Endothelial cell of umbilical vein (primary cell): ENCODE measurements at regions not wholly inside any gene's neighbourhood (a gene's known extent, or its start where the extent isn't known, plus 50 kb on each side); places are given as distances from the start of the nearest gene placed in this dataset.

Experiments
- BruUV-seq: library from RNA; stranded (reverse); fragments of 400-500 nt; replicated peaks from 2 replicates; lab custom pipeline; 2021; lab: Mats Ljungman, UMichigan
- CTCF ChIA-PET: fragments of 300-600, 350-600 bp; sonication (Branson Sonifier 250); formaldehyde crosslinking; loops from one replicate; lab custom pipeline; 2021; ENCODE audit warnings: antibody characterized with exemption, inconsistent platforms; lab: Charles Lee
- POLR2A ChIA-PET: fragments of 300-600, 350-600 bp; sonication (Branson Sonifier 250); formaldehyde crosslinking; loops from one replicate; lab custom pipeline; 2021; ENCODE audit warnings: antibody characterized with exemption, inconsistent platforms; lab: Charles Lee
- DNase-seq: peaks from one replicate; pipeline ENCODE4 v3.0.0-alpha.2; 2011; ENCODE audit warnings: low read depth, low spot score
- FAIRE-seq: peaks from 2 replicates; lab custom pipeline; 2011; peaks lifted over from hg19 to GRCh38; lab: Jason Lieb, UNC
- H2AFZ ChIP-seq: 2 replicates; pipeline ENCODE4 v1.6.0; 2012; ENCODE audit warnings: low read depth, low read length, control low read depth, inconsistent platforms
- H3K27ac ChIP-seq: 2 replicates; pipeline ENCODE4 v1.5.1; 2011; ENCODE audit warnings: low read depth, mild to moderate bottlenecking, control low read depth, low read length, moderate library complexity; ENCODE audit not compliant: insufficient read depth
- H3K27me3 ChIP-seq, 2 experiments: 2 replicates each; pipeline versions ENCODE4 v1.6.0 to v1.6.1; 2011; ENCODE audit warnings: low read length in 2 of 2, mixed read lengths in 1 of 2; ENCODE audit not compliant: control insufficient read depth in 2 of 2, insufficient read depth in 2 of 2
- H3K36me3 ChIP-seq, 2 experiments: 2 replicates in 1 of 2; 3 replicates in 1 of 2; pipeline ENCODE4 v1.5.1; 2011; ENCODE audit warnings: low read length in 2 of 2, mild to moderate bottlenecking in 1 of 2, moderate library complexity in 1 of 2; ENCODE audit not compliant: control insufficient read depth in 2 of 2, insufficient read depth in 2 of 2; ENCODE audit errors: extremely low read depth in 1 of 2
- H3K4me1 ChIP-seq: 3 replicates; pipeline ENCODE4 v1.5.1; 2011; ENCODE audit warnings: mild to moderate bottlenecking, low read length; ENCODE audit not compliant: control insufficient read depth, insufficient read depth; ENCODE audit errors: extremely low read depth
- H3K4me2 ChIP-seq: 2 replicates; pipeline ENCODE4 v1.6.1; 2011; ENCODE audit warnings: low read length, control low read depth, mixed read lengths; ENCODE audit not compliant: insufficient read depth
- H3K4me3 ChIP-seq, 3 experiments: fragments of 200-600 bp in 1 of 3; sonication (generic), shearing (Covaris generic) in 1 of 3; replicated peaks in 1 of 3; 2 replicates each; pipeline ENCODE4 v1.5.1; 2011 to 2016; ENCODE audit warnings: control low read depth in 3 of 3, low read length in 3 of 3, mild to moderate bottlenecking in 2 of 3, inconsistent platforms in 1 of 3, low read depth in 1 of 3, moderate library complexity in 1 of 3; ENCODE audit not compliant: insufficient read depth in 1 of 3
- H3K79me2 ChIP-seq: 2 replicates; pipeline ENCODE4 v1.6.0; 2012; ENCODE audit warnings: low read length, inconsistent platforms; ENCODE audit not compliant: control insufficient read depth, insufficient read depth
- H3K9ac ChIP-seq: replicated peaks from 2 replicates; pipeline ENCODE3; 2011; ENCODE audit warnings: low read length, control low read depth; ENCODE audit not compliant: insufficient read depth; ENCODE audit errors: extremely low read depth
- H3K9me1 ChIP-seq: replicated peaks from 3 replicates; pipeline ENCODE4 v1.6.0; 2011; ENCODE audit warnings: mild to moderate bottlenecking, low read length; ENCODE audit not compliant: control insufficient read depth, insufficient read depth; ENCODE audit errors: extremely low read depth
- H3K9me3 ChIP-seq: replicated peaks from 2 replicates; pipeline ENCODE4 v1.5.1; 2012; ENCODE audit warnings: low read length, inconsistent platforms; ENCODE audit not compliant: control insufficient read depth, insufficient read depth
- H4K20me1 ChIP-seq: replicated peaks from 2 replicates; pipeline ENCODE3; 2011; ENCODE audit warnings: mild to moderate bottlenecking, low read length; ENCODE audit not compliant: control insufficient read depth, insufficient read depth; ENCODE audit errors: extremely low read depth
- EZH2 ChIP-seq: IDR thresholded peaks from 2 replicates; pipeline ENCODE4 v1.6.1; 2012; ENCODE audit warnings: borderline replicate concordance, low read depth, mild to moderate bottlenecking, moderate library complexity, low read length, inconsistent platforms; ENCODE audit not compliant: severe bottlenecking
- FOS ChIP-seq: IDR thresholded peaks from 2 replicates; pipeline ENCODE4 v1.6.1; 2011; ENCODE audit warnings: mild to moderate bottlenecking, low read length, moderate library complexity, borderline replicate concordance; ENCODE audit not compliant: insufficient read depth
- GATA2 ChIP-seq: IDR thresholded peaks from 2 replicates; pipeline ENCODE4 v1.7.0; 2011; ENCODE audit warnings: low read depth, mild to moderate bottlenecking, moderate library complexity, mixed read lengths, low read length; ENCODE audit not compliant: insufficient read length, insufficient read depth
- JUN ChIP-seq: IDR thresholded peaks from 2 replicates; pipeline ENCODE4 v1.6.1; 2011; ENCODE audit warnings: borderline replicate concordance, low read depth; ENCODE audit not compliant: insufficient read length, insufficient read depth
- MAX ChIP-seq: IDR thresholded peaks from 2 replicates; pipeline ENCODE4 v1.6.1; 2011; ENCODE audit not compliant: insufficient read depth, insufficient read length
- MYC ChIP-seq: IDR thresholded peaks from one replicate; pipeline ENCODE4 v1.6.1; 2011; ENCODE audit warnings: mild to moderate bottlenecking, low read depth, low read length
- POLR2A ChIP-seq: IDR thresholded peaks from 2 replicates; pipeline ENCODE4 v1.6.1; 2012; ENCODE audit warnings: low read depth, mild to moderate bottlenecking, control low read depth, low read length
- POLR2AphosphoS5 ChIP-seq: IDR thresholded peaks from 2 replicates; pipeline ENCODE4 v1.6.1; 2012; ENCODE audit warnings: low read depth, mild to moderate bottlenecking, control low read depth, low read length, moderate library complexity; ENCODE audit not compliant: insufficient read depth
- dilution Hi-C: fragments of 300-500 bp; cut with MboI; formaldehyde crosslinking; loops from one replicate; pipeline ENCODE4 v1.15.0; 2019; ENCODE audit warnings: low sequenced_read_pairs; ENCODE audit not compliant: extremely low pct_ligation_motif_present
- intact Hi-C: fragments of 100-400 bp; cut with micrococcal nuclease; formaldehyde crosslinking; loops from one replicate; pipeline ENCODE4 v1.10.0; 2022
- TF ChIP-seq, protein P1 (sequence below), 2 donors: IDR thresholded peaks; 1 replicate in 1 of 2; 2 replicates in 1 of 2; pipeline ENCODE4 v1.5.1; 2011; ENCODE audit warnings: low read length in 2 of 2, mild to moderate bottlenecking in 2 of 2, moderate library complexity in 2 of 2, control low read depth in 1 of 2, inconsistent platforms in 1 of 2, low read depth in 1 of 2; ENCODE audit not compliant: insufficient read depth in 1 of 2; ENCODE audit errors: extremely low read depth in 1 of 2

DNA sequence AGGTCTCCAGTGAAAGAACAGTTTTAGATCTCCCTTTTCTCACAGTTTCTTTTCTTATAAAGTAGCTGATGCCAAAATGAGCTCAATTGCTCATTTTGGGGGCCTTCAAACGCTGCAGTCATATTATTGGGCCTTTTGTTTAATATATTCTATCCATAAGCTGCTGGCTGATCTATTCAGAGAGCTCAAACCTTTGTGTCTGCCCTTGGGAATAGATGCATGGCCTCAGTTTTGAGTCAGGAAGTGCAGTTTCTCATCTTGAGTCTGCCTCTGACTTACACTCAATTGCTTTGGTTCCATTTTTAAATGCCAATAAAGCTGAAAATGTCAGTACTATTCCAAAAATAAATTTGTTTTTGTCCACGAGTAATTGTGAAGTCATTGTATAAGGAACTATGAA is 468.9 kb downstream of the KLF12 start:
- no peak for FAIRE-seq
- intact Hi-C loops = no loop called here
- CTCF ChIA-PET = no interaction called here

More for the DNA sequence above, 468.9 kb downstream of the KLF12 start:
- no peak overlapping the region for H3K4me3 ChIP-seq
- no peak for DNase-seq
- H4K20me1 ChIP-seq = no peaks in the 10 kb centered on the region
- BruUV-seq = no TSS peak
- H3K27ac ChIP-seq = no peak overlapping the region
- TF ChIP-seq JUN (no peak), FOS (no peak), GATA2 (no peak), POLR2AphosphoS5 (no peak), MAX (no peak), POLR2A (no peak), EZH2 (no peak), MYC (no peak)
- TF ChIP-seq, protein P1, sequence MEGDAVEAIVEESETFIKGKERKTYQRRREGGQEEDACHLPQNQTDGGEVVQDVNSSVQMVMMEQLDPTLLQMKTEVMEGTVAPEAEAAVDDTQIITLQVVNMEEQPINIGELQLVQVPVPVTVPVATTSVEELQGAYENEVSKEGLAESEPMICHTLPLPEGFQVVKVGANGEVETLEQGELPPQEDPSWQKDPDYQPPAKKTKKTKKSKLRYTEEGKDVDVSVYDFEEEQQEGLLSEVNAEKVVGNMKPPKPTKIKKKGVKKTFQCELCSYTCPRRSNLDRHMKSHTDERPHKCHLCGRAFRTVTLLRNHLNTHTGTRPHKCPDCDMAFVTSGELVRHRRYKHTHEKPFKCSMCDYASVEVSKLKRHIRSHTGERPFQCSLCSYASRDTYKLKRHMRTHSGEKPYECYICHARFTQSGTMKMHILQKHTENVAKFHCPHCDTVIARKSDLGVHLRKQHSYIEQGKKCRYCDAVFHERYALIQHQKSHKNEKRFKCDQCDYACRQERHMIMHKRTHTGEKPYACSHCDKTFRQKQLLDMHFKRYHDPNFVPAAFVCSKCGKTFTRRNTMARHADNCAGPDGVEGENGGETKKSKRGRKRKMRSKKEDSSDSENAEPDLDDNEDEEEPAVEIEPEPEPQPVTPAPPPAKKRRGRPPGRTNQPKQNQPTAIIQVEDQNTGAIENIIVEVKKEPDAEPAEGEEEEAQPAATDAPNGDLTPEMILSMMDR (IDR thresholded peaks at IDR 0.05; ENCODE audit: extremely low read depth in 1 of 2, insufficient read depth in 1 of 2, low read depth in 1 of 2, low read length in 2 of 2) = no peak
- H3K79me2 ChIP-seq = no peaks in the 10 kb centered on the region
- H3K36me3 ChIP-seq = no peaks in the 10 kb centered on the region
- POLR2A ChIA-PET = no interaction called here
- no peaks in the 10 kb centered on the region for H3K9me1 ChIP-seq
- no peaks in the 10 kb centered on the region for H3K9me3 ChIP-seq
- no peak overlapping the region for H3K4me2 ChIP-seq
- no peak overlapping the region for H2AFZ ChIP-seq
- dilution Hi-C loops = no loop called here
- peaks cover 0 to 3% of the 10 kb centered on the region in 2 experiments for H3K27me3 ChIP-seq
- no peak overlapping the region for H3K9ac ChIP-seq
- H3K4me1 ChIP-seq = no peaks in the 10 kb centered on the region
